Vagina (tissue), 2 donors: ENCODE measurements at regions not wholly inside any gene's neighbourhood (a gene's known extent, or its start where the extent isn't known, plus 50 kb on each side); places are given as distances from the start of the nearest gene placed in this dataset.

Experiments used
- DNase-seq, 2 donors: peaks; one replicate each; pipeline ENCODE4 v3.0.0-alpha.2; 2017; ENCODE audit errors: extremely low spot score in 2 of 2
- H3K27ac ChIP-seq: fragments of 200-600 bp; sonication (generic); one replicate; pipeline ENCODE4 v1.5.1; 2019
- H3K27me3 ChIP-seq: fragments of 200-600 bp; sonication (generic); one replicate; pipeline ENCODE4 v1.5.1; 2019
- H3K36me3 ChIP-seq, 2 donors: fragments of 200-600 bp; sonication (generic); one replicate each; pipeline ENCODE4 v1.5.1; 2017 to 2019
- H3K4me1 ChIP-seq: fragments of 200-600 bp; sonication (generic); one replicate; pipeline ENCODE4 v1.5.1; 2019
- H3K4me3 ChIP-seq, 2 donors: fragments of 200-600 bp; sonication (generic); 1 replicate in 1 of 2; 2 replicates in 1 of 2; pipeline ENCODE4 v1.5.1; 2016 to 2019
- H3K9me3 ChIP-seq: fragments of 200-600 bp; sonication (generic); one replicate; pipeline ENCODE4 v1.5.1; 2019
- POLR2A ChIP-seq, 2 donors: fragments of 450-650 bp; IDR thresholded peaks; one replicate each; pipeline ENCODE4 v1.6.1; 2017; ENCODE audit warnings: antibody characterized with exemption in 2 of 2, mild to moderate bottlenecking in 2 of 2, moderate library complexity in 2 of 2
- POLR2AphosphoS5 ChIP-seq, 2 donors: sonication (generic); formaldehyde crosslinking; IDR thresholded peaks; one replicate each; pipeline ENCODE4 v1.9.0; 2017; ENCODE audit warnings: antibody characterized with exemption in 2 of 2, mild to moderate bottlenecking in 2 of 2, low read depth in 1 of 2; ENCODE audit not compliant: insufficient read depth in 1 of 2
- intact Hi-C: fragments of 100-400 bp; cut with DNase I; formaldehyde crosslinking; loops from one replicate; pipeline ENCODE4 v1.15.1; 2023
- TF ChIP-seq, protein P1 (sequence below), 3 experiments: fragments of 450-650 bp in 2 of 3; fragments of 200-600 bp in 1 of 3; sonication (generic) in 1 of 3; IDR thresholded peaks; one replicate each; pipeline ENCODE4 v1.5.1; 2017 to 2019; ENCODE audit warnings: antibody characterized with exemption in 3 of 3, mild to moderate bottlenecking in 2 of 3, moderate library complexity in 2 of 3

DNA sequence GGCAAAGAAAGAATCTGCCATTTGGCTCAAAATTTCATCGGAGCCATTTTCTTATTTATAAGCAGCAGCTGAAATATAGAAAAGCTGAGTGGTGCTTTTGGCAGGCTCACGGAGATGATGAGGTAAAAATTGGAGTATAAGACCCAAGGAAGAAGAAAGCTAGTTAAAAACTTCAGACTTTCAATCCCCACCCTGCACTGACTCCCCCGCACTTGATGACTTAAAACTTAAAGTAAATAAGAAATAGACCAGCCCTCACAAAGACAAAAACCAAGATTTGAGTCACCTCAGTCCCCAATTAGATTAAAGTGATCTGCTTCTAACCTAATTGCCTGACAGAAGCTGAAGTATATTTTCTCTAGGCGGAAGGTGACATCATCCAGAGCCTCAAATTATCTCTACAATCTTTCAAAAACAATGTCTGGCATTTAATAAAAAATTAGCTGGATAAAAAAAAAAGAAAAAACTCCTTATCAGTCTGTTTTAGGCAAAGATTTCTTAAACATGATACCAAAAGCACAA lies 124.0 kb upstream of the PJA2 start:
- Histone ChIP-seq H3K27ac (no peak overlapping the region), H3K36me3 (no peaks in the 10 kb centered on the region), H3K27me3 (no peaks in the 10 kb centered on the region), H3K4me1 (no peaks in the 10 kb centered on the region), H3K9me3 (no peaks in the 10 kb centered on the region), H3K4me3 (no peak overlapping the region)
- intact Hi-C loops: no loop called here
- TF ChIP-seq POLR2A (IDR thresholded peaks at IDR 0.05): no peak
- no peak for TF ChIP-seq POLR2AphosphoS5 (IDR thresholded peaks at IDR 0.05; ENCODE audit: insufficient read depth in 1 of 2, low read depth in 1 of 2)
- TF ChIP-seq, protein P1, sequence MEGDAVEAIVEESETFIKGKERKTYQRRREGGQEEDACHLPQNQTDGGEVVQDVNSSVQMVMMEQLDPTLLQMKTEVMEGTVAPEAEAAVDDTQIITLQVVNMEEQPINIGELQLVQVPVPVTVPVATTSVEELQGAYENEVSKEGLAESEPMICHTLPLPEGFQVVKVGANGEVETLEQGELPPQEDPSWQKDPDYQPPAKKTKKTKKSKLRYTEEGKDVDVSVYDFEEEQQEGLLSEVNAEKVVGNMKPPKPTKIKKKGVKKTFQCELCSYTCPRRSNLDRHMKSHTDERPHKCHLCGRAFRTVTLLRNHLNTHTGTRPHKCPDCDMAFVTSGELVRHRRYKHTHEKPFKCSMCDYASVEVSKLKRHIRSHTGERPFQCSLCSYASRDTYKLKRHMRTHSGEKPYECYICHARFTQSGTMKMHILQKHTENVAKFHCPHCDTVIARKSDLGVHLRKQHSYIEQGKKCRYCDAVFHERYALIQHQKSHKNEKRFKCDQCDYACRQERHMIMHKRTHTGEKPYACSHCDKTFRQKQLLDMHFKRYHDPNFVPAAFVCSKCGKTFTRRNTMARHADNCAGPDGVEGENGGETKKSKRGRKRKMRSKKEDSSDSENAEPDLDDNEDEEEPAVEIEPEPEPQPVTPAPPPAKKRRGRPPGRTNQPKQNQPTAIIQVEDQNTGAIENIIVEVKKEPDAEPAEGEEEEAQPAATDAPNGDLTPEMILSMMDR (IDR thresholded peaks at IDR 0.05): no peak
- DNase-seq: no peak

DNA sequence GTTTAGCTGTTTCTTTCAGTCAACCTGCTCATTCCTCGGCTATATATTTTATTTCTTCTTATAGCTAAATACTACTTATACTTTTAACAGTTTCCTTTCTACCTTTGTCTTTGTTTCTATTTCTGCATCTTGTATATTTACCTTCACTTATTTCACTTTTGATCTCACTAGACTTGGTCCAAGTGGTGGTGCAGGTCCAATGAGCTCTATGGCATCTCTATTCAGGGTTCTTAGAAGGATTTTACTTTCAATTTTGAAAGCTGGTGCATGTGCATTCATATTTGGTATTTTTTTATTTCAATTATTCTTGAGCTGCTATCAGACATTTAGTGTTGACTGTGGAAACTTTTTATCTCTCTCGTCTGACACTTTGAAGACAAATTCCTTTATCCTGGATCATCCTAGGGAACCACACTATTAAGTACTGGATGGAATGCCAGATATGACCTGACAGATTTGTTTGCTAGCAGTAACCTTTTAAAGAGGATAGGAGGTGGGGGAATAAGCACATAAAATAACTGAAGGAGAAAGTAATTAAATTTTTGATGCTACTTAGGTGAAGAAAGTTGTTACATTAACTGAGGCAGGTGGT lies 123.1 kb upstream of the PJA2 start:
- DNase-seq: no peak
- Histone ChIP-seq H3K9me3 (no peaks in the 10 kb centered on the region), H3K4me3 (no peak overlapping the region), H3K27me3 (no peaks in the 10 kb centered on the region), H3K36me3 (no peaks in the 10 kb centered on the region), H3K4me1 (no peaks in the 10 kb centered on the region), H3K27ac (no peak overlapping the region)
- intact Hi-C loops: no loop called here
- TF ChIP-seq, protein P1 (IDR thresholded peaks at IDR 0.05): no peak
- TF ChIP-seq POLR2AphosphoS5 (IDR thresholded peaks at IDR 0.05; ENCODE audit: insufficient read depth in 1 of 2, low read depth in 1 of 2) (no peak), POLR2A (IDR thresholded peaks at IDR 0.05) (no peak)

DNA sequence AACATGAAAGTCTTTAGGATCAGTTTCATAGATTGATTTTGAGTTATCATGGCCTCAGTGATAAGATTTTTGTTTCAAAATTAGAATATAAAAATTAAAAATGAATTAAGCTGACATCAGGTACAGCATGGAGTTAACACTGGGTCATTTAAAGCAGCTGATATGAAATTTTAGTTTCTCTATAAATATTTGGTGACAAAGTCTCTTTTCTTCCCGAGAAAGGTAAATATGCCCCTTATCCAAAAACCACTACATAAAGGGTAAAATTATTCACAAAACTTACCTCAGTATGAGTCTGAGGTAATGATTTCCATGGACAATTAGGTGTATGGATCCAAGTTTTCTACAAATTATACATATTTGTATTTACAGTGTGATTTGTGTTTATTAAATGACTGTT lies 121.5 kb upstream of the PJA2 start:
- no peaks in the 10 kb centered on the region for H3K36me3 ChIP-seq
- no peak overlapping the region for H3K27ac ChIP-seq
- H3K27me3 ChIP-seq: no peaks in the 10 kb centered on the region
- H3K9me3 ChIP-seq: no peaks in the 10 kb centered on the region
- H3K4me3 ChIP-seq: no peak overlapping the region
- H3K4me1 ChIP-seq: no peaks in the 10 kb centered on the region
- TF ChIP-seq, protein P1 (IDR thresholded peaks at IDR 0.05): no peak
- no peak for TF ChIP-seq POLR2AphosphoS5 (IDR thresholded peaks at IDR 0.05; ENCODE audit: insufficient read depth in 1 of 2, low read depth in 1 of 2)
- TF ChIP-seq POLR2A (IDR thresholded peaks at IDR 0.05): no peak
- intact Hi-C loops: no loop called here
- DNase-seq: no peak

DNA sequence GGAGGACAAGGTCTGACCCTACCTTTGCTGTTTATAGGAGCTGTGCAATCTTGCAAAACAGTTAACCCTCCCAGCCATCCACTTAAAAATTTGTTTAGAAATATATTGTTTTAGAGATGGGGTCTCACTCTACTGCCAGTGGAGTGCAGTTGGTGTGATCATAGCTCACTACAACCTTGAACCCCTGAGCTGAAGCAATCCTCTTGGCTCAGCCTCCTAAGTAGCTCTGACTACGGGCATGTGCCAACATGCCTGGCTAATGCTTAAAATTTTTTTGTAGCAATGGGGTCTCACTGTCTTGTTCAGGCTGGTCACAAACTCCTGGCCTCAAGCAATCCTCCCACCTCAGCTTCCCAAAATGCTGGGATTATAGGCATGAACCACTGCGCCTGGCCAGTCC lies 120.2 kb upstream of the PJA2 start:
- no peak for DNase-seq
- Histone ChIP-seq H3K36me3 (no peaks in the 10 kb centered on the region), H3K4me1 (no peaks in the 10 kb centered on the region), H3K27ac (no peak overlapping the region), H3K27me3 (no peaks in the 10 kb centered on the region), H3K9me3 (no peaks in the 10 kb centered on the region), H3K4me3 (no peak overlapping the region)
- intact Hi-C loops: no loop called here
- TF ChIP-seq, protein P1 (IDR thresholded peaks at IDR 0.05): no peak
- TF ChIP-seq POLR2AphosphoS5 (IDR thresholded peaks at IDR 0.05; ENCODE audit: insufficient read depth in 1 of 2, low read depth in 1 of 2): no peak
- TF ChIP-seq POLR2A (IDR thresholded peaks at IDR 0.05): no peak

DNA sequence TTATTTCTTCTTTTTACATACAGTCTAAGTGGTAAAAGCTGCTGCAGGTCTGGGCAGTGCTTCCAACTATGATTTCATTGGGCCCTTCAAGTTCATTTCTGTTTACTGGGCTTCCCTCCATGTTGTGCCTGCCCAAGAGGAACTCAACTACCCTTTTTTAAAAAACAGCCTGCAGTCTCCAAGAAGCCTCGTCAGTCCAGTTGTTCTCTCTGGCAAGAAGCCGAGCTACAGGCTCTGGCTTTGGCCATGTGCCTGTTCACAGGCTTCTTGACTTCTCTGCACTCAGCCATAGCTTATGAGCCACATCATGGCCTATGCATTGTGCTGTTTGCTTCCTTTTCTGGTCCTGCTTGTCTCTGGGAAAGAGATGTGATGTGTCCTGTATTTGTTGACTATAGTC lies 119.7 kb upstream of the PJA2 start:
- H3K27me3 ChIP-seq: no peaks in the 10 kb centered on the region
- H3K4me3 ChIP-seq: no peak overlapping the region
- no peak overlapping the region for H3K27ac ChIP-seq
- intact Hi-C loops: no loop called here
- no peaks in the 10 kb centered on the region for H3K36me3 ChIP-seq
- no peaks in the 10 kb centered on the region for H3K9me3 ChIP-seq
- TF ChIP-seq, protein P1 (IDR thresholded peaks at IDR 0.05): no peak
- TF ChIP-seq POLR2AphosphoS5 (IDR thresholded peaks at IDR 0.05; ENCODE audit: insufficient read depth in 1 of 2, low read depth in 1 of 2) (no peak), POLR2A (IDR thresholded peaks at IDR 0.05) (no peak)
- H3K4me1 ChIP-seq: no peaks in the 10 kb centered on the region
- DNase-seq: no peak
